Ishikawa (cell line): ENCODE measurements at regions not wholly inside any gene's neighbourhood (a gene's known extent, or its start where the extent isn't known, plus 50 kb on each side); places are given as distances from the start of the nearest gene placed in this dataset.

Experiments
- CEBPB ChIP-seq: IDR thresholded peaks from 2 replicates; pipeline ENCODE4 v1.6.1; 2012
- CREB1 ChIP-seq: IDR thresholded peaks from 2 replicates; pipeline ENCODE4 v1.6.1; 2012; ENCODE audit warnings: low read depth
- EGR1 ChIP-seq: IDR thresholded peaks from 2 replicates; pipeline ENCODE4 v1.6.1; 2012
- EP300 ChIP-seq: IDR thresholded peaks from 2 replicates; pipeline ENCODE4 v1.6.1; 2012; ENCODE audit warnings: borderline replicate concordance
- FOXM1 ChIP-seq: IDR thresholded peaks from 2 replicates; pipeline ENCODE4 v1.6.1; 2012; ENCODE audit warnings: low read depth, borderline replicate concordance
- NFIC ChIP-seq: IDR thresholded peaks from 2 replicates; pipeline ENCODE4 v1.6.1; 2012
- RAD21 ChIP-seq: IDR thresholded peaks from 2 replicates; pipeline ENCODE4 v1.6.1; 2012; ENCODE audit warnings: low read depth
- REST ChIP-seq: IDR thresholded peaks from 2 replicates; pipeline ENCODE4 v1.6.1; 2012; ENCODE audit warnings: low read depth, mild to moderate bottlenecking
- TAF1 ChIP-seq: IDR thresholded peaks from 2 replicates; pipeline ENCODE4 v1.6.1; 2012; ENCODE audit warnings: low read depth, mild to moderate bottlenecking
- TCF12 ChIP-seq: IDR thresholded peaks from 2 replicates; pipeline ENCODE4 v1.6.1; 2012; ENCODE audit warnings: low read depth
- TEAD4 ChIP-seq: IDR thresholded peaks from 2 replicates; pipeline ENCODE4 v1.6.1; 2012
- USF1 ChIP-seq: IDR thresholded peaks from 2 replicates; pipeline ENCODE4 v1.6.1; 2012
- YY1 ChIP-seq: IDR thresholded peaks from 2 replicates; pipeline ENCODE4 v1.6.1; 2012; ENCODE audit warnings: low read depth
- ZBTB7A ChIP-seq: IDR thresholded peaks from 2 replicates; pipeline ENCODE4 v1.6.1; 2012; ENCODE audit warnings: low read depth
- TF ChIP-seq, protein P1 (sequence below): IDR thresholded peaks from 2 replicates; pipeline ENCODE4 v1.6.1; 2012

- TF ChIP-seq EP300 (no peak), TCF12 (no peak), CREB1 (no peak)
Observed at GRCh38 chr5:3230254-3230653, 365.4 kb upstream of the IRX1 start.

DNA sequence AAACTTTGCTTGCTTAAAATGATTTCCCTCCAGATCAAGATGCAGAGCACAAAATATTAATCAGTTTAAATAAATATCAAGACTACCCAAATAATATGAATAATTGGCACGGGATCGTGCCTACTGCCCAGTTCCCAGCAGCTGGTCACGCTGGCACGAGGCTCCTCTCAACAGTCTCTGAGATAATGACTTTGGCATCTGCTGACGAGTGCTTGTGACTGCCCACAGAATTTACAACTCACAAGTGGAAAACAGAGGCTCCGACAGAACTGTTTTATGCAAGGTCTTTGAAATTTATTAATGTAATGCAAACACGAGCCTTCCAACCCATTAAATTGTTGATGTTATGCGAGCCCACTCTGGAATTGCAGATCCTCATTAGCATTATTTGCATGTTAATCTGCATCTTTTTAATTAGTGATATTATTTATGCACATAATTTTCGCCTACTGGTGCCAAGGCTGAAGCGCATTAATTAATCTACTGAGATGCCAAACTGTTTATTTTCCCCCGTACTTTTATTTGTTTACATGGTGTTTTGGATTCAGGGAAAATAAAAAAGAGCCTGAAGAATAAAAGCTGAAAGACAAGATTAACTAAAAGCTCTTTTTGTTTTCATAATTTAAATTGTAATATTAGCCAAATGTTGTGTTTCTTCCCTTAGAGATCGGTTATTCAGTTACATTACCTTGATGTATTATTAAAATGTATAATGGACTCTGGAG is 369.3 kb upstream of the IRX1 start:
- TF ChIP-seq CREB1 = no peak

GRCh38 chr5:3225201-3225960 is 370.3 kb upstream of the IRX1 start:
- TF ChIP-seq USF1 (no peak), RAD21 (no peak), CEBPB (no peak), EP300 (no peak), CREB1 (no peak), TEAD4 (no peak), TCF12 (no peak), FOXM1 (no peak), NFIC (no peak)
- TF ChIP-seq, protein P1, sequence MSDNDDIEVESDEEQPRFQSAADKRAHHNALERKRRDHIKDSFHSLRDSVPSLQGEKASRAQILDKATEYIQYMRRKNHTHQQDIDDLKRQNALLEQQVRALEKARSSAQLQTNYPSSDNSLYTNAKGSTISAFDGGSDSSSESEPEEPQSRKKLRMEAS = no peak

GRCh38 chr5:3222924-3223323 is 372.7 kb upstream of the IRX1 start:
- TF ChIP-seq USF1 (no peak), FOXM1 (no peak), NFIC (no peak)

DNA sequence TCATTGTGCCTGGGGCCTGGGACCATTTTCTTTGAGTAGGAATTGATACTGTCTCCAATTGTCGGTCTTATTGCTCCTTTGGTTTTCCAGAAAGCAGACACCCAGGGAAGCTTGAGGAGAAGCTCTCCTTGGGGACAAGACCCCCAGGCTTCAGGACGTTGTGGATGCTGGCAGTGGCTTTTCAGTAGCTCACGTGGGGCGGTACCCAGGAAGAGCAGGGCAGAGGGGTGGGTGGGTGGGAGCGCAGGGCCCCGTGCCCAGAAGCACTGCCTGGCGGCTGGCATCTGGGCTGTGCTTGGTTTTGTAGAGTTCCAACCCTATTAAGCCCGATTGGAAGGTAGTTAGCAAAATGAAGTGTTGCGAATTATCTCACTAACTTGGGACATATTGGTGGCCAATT is 374.2 kb upstream of the IRX1 start:
- TF ChIP-seq TAF1 (no peak), YY1 (no peak), TCF12 (no peak), FOXM1 (no peak), NFIC (no peak), USF1 (no peak), EGR1 (no peak), ZBTB7A (no peak), RAD21 (no peak), REST (no peak), EP300 (no peak), CREB1 (no peak), CEBPB (no peak), TEAD4 (no peak)
- TF ChIP-seq, protein P1 = no peak

DNA sequence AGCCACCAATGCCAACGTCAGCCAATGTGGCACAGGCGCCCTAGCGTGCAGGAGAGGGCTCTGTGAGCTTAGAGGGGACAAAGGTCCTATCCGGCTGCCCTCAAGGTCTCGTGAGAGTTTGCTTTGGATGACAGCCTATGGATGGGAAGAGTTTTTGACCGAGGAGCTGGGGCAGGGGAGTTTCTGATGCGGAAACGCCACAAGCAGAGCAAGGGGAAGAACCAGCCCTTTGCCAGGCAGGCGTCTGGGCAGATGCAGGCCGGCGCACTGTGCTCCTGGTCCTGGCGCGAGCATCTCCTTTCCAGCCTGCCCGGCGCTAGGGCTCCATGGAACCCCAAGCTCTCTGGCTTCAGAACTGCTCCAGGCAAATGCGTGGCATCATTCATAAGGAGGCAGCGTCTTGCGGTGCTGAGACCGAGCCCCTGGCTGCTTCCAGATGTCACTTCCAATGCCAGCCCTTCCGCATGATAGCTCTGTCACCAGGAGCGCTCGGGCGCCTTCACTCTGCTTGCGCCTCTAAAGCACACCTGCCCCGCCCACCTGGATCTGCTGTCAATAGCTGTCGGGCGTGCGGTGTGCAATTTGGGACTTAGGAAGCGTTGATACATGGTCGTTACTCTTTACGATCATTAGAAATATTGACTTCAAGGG is 374.9 kb upstream of the IRX1 start:
- TF ChIP-seq CREB1 (no peak), YY1 (no peak), REST (no peak), CEBPB (no peak), EGR1 (no peak), TEAD4 (no peak), RAD21 (no peak), ZBTB7A (no peak), FOXM1 (no peak), USF1 (no peak)
- TF ChIP-seq, protein P1 = no peak
